ENCODE measurements at regions not wholly inside any gene's neighbourhood (a gene's known extent, or its start where the extent isn't known, plus 50 kb on each side); places are given as distances from the start of the nearest gene placed in this dataset.

GRCh38 chr13:82115391-82115790, 1766.9 kb downstream of the SLITRK1 start:
- TF ChIP-seq, protein P1, sequence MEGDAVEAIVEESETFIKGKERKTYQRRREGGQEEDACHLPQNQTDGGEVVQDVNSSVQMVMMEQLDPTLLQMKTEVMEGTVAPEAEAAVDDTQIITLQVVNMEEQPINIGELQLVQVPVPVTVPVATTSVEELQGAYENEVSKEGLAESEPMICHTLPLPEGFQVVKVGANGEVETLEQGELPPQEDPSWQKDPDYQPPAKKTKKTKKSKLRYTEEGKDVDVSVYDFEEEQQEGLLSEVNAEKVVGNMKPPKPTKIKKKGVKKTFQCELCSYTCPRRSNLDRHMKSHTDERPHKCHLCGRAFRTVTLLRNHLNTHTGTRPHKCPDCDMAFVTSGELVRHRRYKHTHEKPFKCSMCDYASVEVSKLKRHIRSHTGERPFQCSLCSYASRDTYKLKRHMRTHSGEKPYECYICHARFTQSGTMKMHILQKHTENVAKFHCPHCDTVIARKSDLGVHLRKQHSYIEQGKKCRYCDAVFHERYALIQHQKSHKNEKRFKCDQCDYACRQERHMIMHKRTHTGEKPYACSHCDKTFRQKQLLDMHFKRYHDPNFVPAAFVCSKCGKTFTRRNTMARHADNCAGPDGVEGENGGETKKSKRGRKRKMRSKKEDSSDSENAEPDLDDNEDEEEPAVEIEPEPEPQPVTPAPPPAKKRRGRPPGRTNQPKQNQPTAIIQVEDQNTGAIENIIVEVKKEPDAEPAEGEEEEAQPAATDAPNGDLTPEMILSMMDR (IDR thresholded peaks at IDR 0.05; ENCODE audit: poor library complexity, severe bottlenecking): no peak
- no peak for TF ChIP-seq RAD21 (conservative IDR thresholded peaks at IDR 0.05)
- no peak for TF ChIP-seq EZH2 (IDR thresholded peaks at IDR 0.05; ENCODE audit: borderline replicate concordance, insufficient read depth, low read length, poor library complexity, severe bottlenecking)
- TF ChIP-seq POLR2AphosphoS5 (IDR thresholded peaks at IDR 0.05): no peak
- TF ChIP-seq, protein P2, sequence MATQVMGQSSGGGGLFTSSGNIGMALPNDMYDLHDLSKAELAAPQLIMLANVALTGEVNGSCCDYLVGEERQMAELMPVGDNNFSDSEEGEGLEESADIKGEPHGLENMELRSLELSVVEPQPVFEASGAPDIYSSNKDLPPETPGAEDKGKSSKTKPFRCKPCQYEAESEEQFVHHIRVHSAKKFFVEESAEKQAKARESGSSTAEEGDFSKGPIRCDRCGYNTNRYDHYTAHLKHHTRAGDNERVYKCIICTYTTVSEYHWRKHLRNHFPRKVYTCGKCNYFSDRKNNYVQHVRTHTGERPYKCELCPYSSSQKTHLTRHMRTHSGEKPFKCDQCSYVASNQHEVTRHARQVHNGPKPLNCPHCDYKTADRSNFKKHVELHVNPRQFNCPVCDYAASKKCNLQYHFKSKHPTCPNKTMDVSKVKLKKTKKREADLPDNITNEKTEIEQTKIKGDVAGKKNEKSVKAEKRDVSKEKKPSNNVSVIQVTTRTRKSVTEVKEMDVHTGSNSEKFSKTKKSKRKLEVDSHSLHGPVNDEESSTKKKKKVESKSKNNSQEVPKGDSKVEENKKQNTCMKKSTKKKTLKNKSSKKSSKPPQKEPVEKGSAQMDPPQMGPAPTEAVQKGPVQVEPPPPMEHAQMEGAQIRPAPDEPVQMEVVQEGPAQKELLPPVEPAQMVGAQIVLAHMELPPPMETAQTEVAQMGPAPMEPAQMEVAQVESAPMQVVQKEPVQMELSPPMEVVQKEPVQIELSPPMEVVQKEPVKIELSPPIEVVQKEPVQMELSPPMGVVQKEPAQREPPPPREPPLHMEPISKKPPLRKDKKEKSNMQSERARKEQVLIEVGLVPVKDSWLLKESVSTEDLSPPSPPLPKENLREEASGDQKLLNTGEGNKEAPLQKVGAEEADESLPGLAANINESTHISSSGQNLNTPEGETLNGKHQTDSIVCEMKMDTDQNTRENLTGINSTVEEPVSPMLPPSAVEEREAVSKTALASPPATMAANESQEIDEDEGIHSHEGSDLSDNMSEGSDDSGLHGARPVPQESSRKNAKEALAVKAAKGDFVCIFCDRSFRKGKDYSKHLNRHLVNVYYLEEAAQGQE (IDR thresholded peaks at IDR 0.05; ENCODE audit: borderline replicate concordance): no peak
